ENCODE measurements at regions not wholly inside any gene's neighbourhood (a gene's known extent, or its start where the extent isn't known, plus 50 kb on each side); places are given as distances from the start of the nearest gene placed in this dataset.
"Not testable (repeated sequence)": the region's sequence is repeated elsewhere in the genome, so short reads cannot be mapped to it uniquely, and the experiment has no call there.

GRCh38 chr10:15427843-15428414 lies 56.8 kb upstream of the FAM171A1 start:
- H3K27me3 ChIP-seq (ENCODE audit: insufficient read depth, low read length) = no peaks in the 10 kb centered on the region
- no peaks in the 10 kb centered on the region for H3K36me3 ChIP-seq (ENCODE audit: insufficient read depth, low read length)
- no peaks in the 10 kb centered on the region for H3K9me2 ChIP-seq (ENCODE audit: low read depth, low read length)
- H3K4me1 ChIP-seq (ENCODE audit: insufficient read depth, low read length, severe bottlenecking) = no peaks in the 10 kb centered on the region
- no peak overlapping the region for H3K4me2 ChIP-seq (ENCODE audit: low read length)
- no peak overlapping the region for H3K9ac ChIP-seq (ENCODE audit: low read length)
- H3K79me2 ChIP-seq (ENCODE audit: insufficient read depth, low read length) = no peaks in the 10 kb centered on the region
- no peaks in the 10 kb centered on the region for H3F3A ChIP-seq (ENCODE audit: insufficient read depth, low read length)
- H4K20me1 ChIP-seq (ENCODE audit: insufficient read depth, low read length) = no peaks in the 10 kb centered on the region
- H3K27ac ChIP-seq (ENCODE audit: low read depth, low read length, poor library complexity, severe bottlenecking) = no peak overlapping the region
- H3K4me3 ChIP-seq (ENCODE audit: low read depth, low read length, poor library complexity, severe bottlenecking) = no peak overlapping the region
- H2AFZ ChIP-seq (ENCODE audit: low read length) = no peak overlapping the region
- TF ChIP-seq CTCF (IDR thresholded peaks at IDR 0.05; ENCODE audit: low read length) = peak; percentile 64
- no peak for TF ChIP-seq EZH2 (IDR thresholded peaks at IDR 0.05; ENCODE audit: borderline replicate concordance, low read length)
- no peaks in the 10 kb centered on the region for H3K9me3 ChIP-seq (ENCODE audit: low read length)

DNA sequence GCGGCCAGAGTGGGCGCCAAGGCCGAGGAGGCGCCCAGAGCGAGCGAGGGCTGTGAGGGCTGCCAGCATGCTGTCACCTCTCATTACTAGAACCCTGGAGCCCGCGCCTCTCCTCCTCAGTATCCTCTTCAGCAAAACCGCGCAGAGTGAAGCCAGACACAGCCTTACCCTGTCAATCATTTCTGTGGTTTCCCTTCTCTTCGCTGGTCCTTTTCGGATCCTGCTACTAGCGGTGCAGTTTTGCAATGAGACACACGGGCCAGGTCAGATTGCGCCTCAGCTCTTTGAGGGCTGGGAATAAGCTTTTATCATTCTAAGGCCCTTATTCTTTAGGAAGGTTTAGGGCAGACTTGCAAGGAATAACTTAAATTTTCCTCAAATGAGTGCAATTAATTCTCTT lies 55.5 kb upstream of the FAM171A1 start:
- no peaks in the 10 kb centered on the region for H3K9me3 ChIP-seq (ENCODE audit: low read length)
- no peak overlapping the region for H3K4me2 ChIP-seq (ENCODE audit: low read length)
- H3K9ac ChIP-seq (ENCODE audit: low read length) = no peak overlapping the region
- no peaks in the 10 kb centered on the region for H3F3A ChIP-seq (ENCODE audit: insufficient read depth, low read length)
- no peaks in the 10 kb centered on the region for H3K9me2 ChIP-seq (ENCODE audit: low read depth, low read length)
- no peak overlapping the region for H2AFZ ChIP-seq (ENCODE audit: low read length)
- H3K4me1 ChIP-seq (ENCODE audit: insufficient read depth, low read length, severe bottlenecking) = no peaks in the 10 kb centered on the region
- no peaks in the 10 kb centered on the region for H3K36me3 ChIP-seq (ENCODE audit: insufficient read depth, low read length)
- no peak overlapping the region for H3K27ac ChIP-seq (ENCODE audit: low read depth, low read length, poor library complexity, severe bottlenecking)
- TF ChIP-seq CTCF (IDR thresholded peaks at IDR 0.05; ENCODE audit: low read length) (no peak), EZH2 (IDR thresholded peaks at IDR 0.05; ENCODE audit: borderline replicate concordance, low read length) (no peak)
- H3K27me3 ChIP-seq (ENCODE audit: insufficient read depth, low read length) = no peaks in the 10 kb centered on the region
- no peaks in the 10 kb centered on the region for H3K79me2 ChIP-seq (ENCODE audit: insufficient read depth, low read length)
- no peak overlapping the region for H3K4me3 ChIP-seq (ENCODE audit: low read depth, low read length, poor library complexity, severe bottlenecking)
- H4K20me1 ChIP-seq (ENCODE audit: insufficient read depth, low read length) = no peaks in the 10 kb centered on the region

- Histone ChIP-seq H3K9me3 (ENCODE audit: low read length) (no peaks in the 10 kb centered on the region), H3K36me3 (ENCODE audit: insufficient read depth, low read length) (no peaks in the 10 kb centered on the region), H3K27ac (ENCODE audit: low read depth, low read length, poor library complexity, severe bottlenecking) (no peak overlapping the region), H3K79me2 (ENCODE audit: insufficient read depth, low read length) (no peaks in the 10 kb centered on the region), H3K9ac (ENCODE audit: low read length) (no peak overlapping the region), H4K20me1 (ENCODE audit: insufficient read depth, low read length) (no peaks in the 10 kb centered on the region), H3K27me3 (ENCODE audit: insufficient read depth, low read length) (no peaks in the 10 kb centered on the region), H3F3A (ENCODE audit: insufficient read depth, low read length) (no peaks in the 10 kb centered on the region), H3K4me1 (ENCODE audit: insufficient read depth, low read length, severe bottlenecking) (no peaks in the 10 kb centered on the region), H3K9me2 (ENCODE audit: low read depth, low read length) (no peaks in the 10 kb centered on the region), H2AFZ (ENCODE audit: low read length) (no peak overlapping the region), H3K4me3 (ENCODE audit: low read depth, low read length, poor library complexity, severe bottlenecking) (no peak overlapping the region), H3K4me2 (ENCODE audit: low read length) (no peak overlapping the region)
- TF ChIP-seq CTCF (IDR thresholded peaks at IDR 0.05; ENCODE audit: low read length) = no peak
- TF ChIP-seq EZH2 (IDR thresholded peaks at IDR 0.05; ENCODE audit: borderline replicate concordance, low read length) = no peak
Observed at GRCh38 chr10:15426115-15426514, 55.0 kb upstream of the FAM171A1 start.

DNA sequence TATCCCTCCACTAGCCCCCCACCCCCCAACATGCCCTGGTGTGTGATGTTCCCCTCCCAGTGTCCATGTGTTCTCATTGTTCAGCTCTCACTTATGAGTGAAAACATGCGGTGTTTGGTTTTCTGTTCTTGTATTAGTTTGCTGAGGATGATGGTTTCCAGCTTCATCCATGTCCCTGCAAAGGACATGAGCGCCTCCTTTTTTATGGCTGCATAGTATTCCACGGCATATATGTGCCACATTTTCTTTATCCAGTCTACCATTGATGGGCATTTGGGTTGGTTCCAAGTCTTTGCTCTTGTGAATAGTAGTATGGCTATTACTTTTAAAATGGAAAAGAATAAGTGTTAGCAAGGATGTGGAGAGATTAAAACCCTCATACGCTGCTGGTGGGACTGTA lies 50.8 kb upstream of the FAM171A1 start:
- not testable (repeated sequence) for H3K9me2 ChIP-seq (ENCODE audit: low read depth, low read length); H3K4me2 ChIP-seq (ENCODE audit: low read length); H3K79me2 ChIP-seq (ENCODE audit: insufficient read depth, low read length); H3K27me3 ChIP-seq (ENCODE audit: insufficient read depth, low read length); H3K27ac ChIP-seq (ENCODE audit: low read depth, low read length, poor library complexity, severe bottlenecking); H3K36me3 ChIP-seq (ENCODE audit: insufficient read depth, low read length); H2AFZ ChIP-seq (ENCODE audit: low read length); H3K9me3 ChIP-seq (ENCODE audit: low read length); H3K9ac ChIP-seq (ENCODE audit: low read length); H3F3A ChIP-seq (ENCODE audit: insufficient read depth, low read length); H3K4me1 ChIP-seq (ENCODE audit: insufficient read depth, low read length, severe bottlenecking); H4K20me1 ChIP-seq (ENCODE audit: insufficient read depth, low read length); H3K4me3 ChIP-seq (ENCODE audit: low read depth, low read length, poor library complexity, severe bottlenecking)

All from OCI-LY1 (cell line).